GM19455 (cell line): ENCODE measurements at regions not wholly inside any gene's neighbourhood (a gene's known extent, or its start where the extent isn't known, plus 50 kb on each side); places are given as distances from the start of the nearest gene placed in this dataset.

ENCODE experiments used
- ATAC-seq: cut with Tn5 transposase; IDR thresholded peaks from one replicate; pipeline ENCODE4 v1.9.1; 2021; ENCODE audit not compliant: unreplicated experiment

- no peak for ATAC-seq
Measured at GRCh38 chr20:50400705-50401586, 109.2 kb upstream of the PTPN1 start.

- ATAC-seq: no peak
Measured at GRCh38 chr20:50401587-50402418, 108.4 kb upstream of the PTPN1 start.

GRCh38 chr20:50403565-50404418 lies 106.4 kb upstream of the PTPN1 start:
- ATAC-seq: no peak

GRCh38 chr20:50404419-50405234 lies 105.6 kb upstream of the PTPN1 start:
- ATAC-seq: no peak

- ATAC-seq: no peak
Measured at GRCh38 chr20:50405235-50405914, 104.8 kb upstream of the PTPN1 start.

- ATAC-seq: no peak
Measured at GRCh38 chr20:50405915-50406609, 104.1 kb upstream of the PTPN1 start.

GRCh38 chr20:50406610-50407136 lies 103.5 kb upstream of the PTPN1 start:
- ATAC-seq: no peak

- ATAC-seq: no peak
Measured at GRCh38 chr20:50408526-50409364, 101.4 kb upstream of the PTPN1 start.

GRCh38 chr20:50409495-50409894 lies 100.7 kb upstream of the PTPN1 start:
- ATAC-seq: no peak

- no peak for ATAC-seq
Measured at GRCh38 chr20:50410343-50410742, 99.8 kb upstream of the PTPN1 start.

- ATAC-seq: no peak
Measured at GRCh38 chr20:50412069-50412468, 98.1 kb upstream of the PTPN1 start.

GRCh38 chr20:50412499-50412898 lies 97.7 kb upstream of the PTPN1 start:
- no peak for ATAC-seq

GRCh38 chr20:50413088-50413500 lies 97.1 kb upstream of the PTPN1 start:
- no peak for ATAC-seq

- ATAC-seq: no peak
Measured at GRCh38 chr20:50415021-50415515, 95.1 kb upstream of the PTPN1 start.

GRCh38 chr20:50415516-50416268 lies 94.5 kb upstream of the PTPN1 start:
- ATAC-seq: no peak

- ATAC-seq: no peak
Measured at GRCh38 chr20:50416269-50417022, 93.7 kb upstream of the PTPN1 start.
